ENCODE measurements at regions not wholly inside any gene's neighbourhood (a gene's known extent, or its start where the extent isn't known, plus 50 kb on each side); places are given as distances from the start of the nearest gene placed in this dataset.

- Histone ChIP-seq H3K27ac (ENCODE audit: low read length in 2 of 2) (no peak overlapping the region), H3K36me3 (replicated peaks in 1 of 2; ENCODE audit: control extremely low read depth in 1 of 2, control insufficient read depth in 1 of 2, extremely low read depth in 1 of 2, insufficient read depth in 2 of 2, low read length in 1 of 2) (no peaks in the 10 kb centered on the region), H3K9me3 (ENCODE audit: control extremely low read depth in 1 of 3, control insufficient read depth in 2 of 3, insufficient read depth in 1 of 3, low read length in 2 of 3) (no peaks in the 10 kb centered on the region), H3K4me2 (replicated peaks; ENCODE audit: low read depth, low read length, poor library complexity, severe bottlenecking) (no peak overlapping the region), H3K9ac (ENCODE audit: low read length) (no peak overlapping the region), H3K4me1 (ENCODE audit: control insufficient read depth in 2 of 2, insufficient read depth in 2 of 2, low read length in 2 of 2) (no peaks in the 10 kb centered on the region), H3K79me2 (ENCODE audit: control insufficient read depth, insufficient read depth, low read length) (no peaks in the 10 kb centered on the region), H3K27me3 (replicated peaks in 1 of 4; ENCODE audit: control extremely low read depth in 1 of 4, control insufficient read depth in 3 of 4, insufficient read depth in 4 of 4, low read length in 3 of 4) (no peaks in the 10 kb centered on the region), H4K20me1 (ENCODE audit: control insufficient read depth, insufficient read depth, low read length, poor library complexity, severe bottlenecking) (no peaks in the 10 kb centered on the region), H3K4me3 (ENCODE audit: control extremely low read depth in 1 of 5, extremely low read depth in 1 of 5, insufficient read depth in 1 of 5, low read depth in 2 of 5, low read length in 4 of 5) (no peak overlapping the region), H2AFZ (ENCODE audit: insufficient read depth, low read depth, low read length, poor library complexity, severe bottlenecking) (no peak overlapping the region)
- TF ChIP-seq CTCF (IDR thresholded peaks at IDR 0.05): no peak
- TF ChIP-seq EZH2 (IDR thresholded peaks at IDR 0.05; ENCODE audit: borderline replicate concordance, insufficient read depth, low read depth, low read length, poor library complexity, severe bottlenecking): no peak
- Mint-ChIP-seq H3K9me3 (ENCODE audit: insufficient read depth) (no peaks in the 10 kb centered on the region), H3K27me3 (no peaks in the 10 kb centered on the region), H3K4me1 (no peaks in the 10 kb centered on the region), H3K4me3 (no peak overlapping the region), H3K27ac (no peak overlapping the region)
- DNase-seq (no peak), ATAC-seq (ENCODE audit: low read depth) (no peak)
- POLR2A ChIA-PET: no interaction called here
- intact Hi-C loops (cut with micrococcal nuclease): no loop called here
- CTCF ChIA-PET: no interaction called here
- WGBS (ENCODE audit: insufficient coverage): no CpG with 5 or more reads among the region's 1 CpG
Measured at GRCh38 chr13:82747958-82748357, 1134.3 kb downstream of the SLITRK1 start.

- ChIA-PET CTCF (no interaction called here), POLR2A (no interaction called here)
- Histone ChIP-seq H3K79me2 (ENCODE audit: control insufficient read depth, insufficient read depth, low read length) (no peaks in the 10 kb centered on the region), H3K27ac (ENCODE audit: low read length in 2 of 2) (no peak overlapping the region), H3K4me3 (ENCODE audit: control extremely low read depth in 1 of 5, extremely low read depth in 1 of 5, insufficient read depth in 1 of 5, low read depth in 2 of 5, low read length in 4 of 5) (no peak overlapping the region), H3K36me3 (replicated peaks in 1 of 2; ENCODE audit: control extremely low read depth in 1 of 2, control insufficient read depth in 1 of 2, extremely low read depth in 1 of 2, insufficient read depth in 2 of 2, low read length in 1 of 2) (no peaks in the 10 kb centered on the region), H3K4me1 (ENCODE audit: control insufficient read depth in 2 of 2, insufficient read depth in 2 of 2, low read length in 2 of 2) (no peaks in the 10 kb centered on the region), H3K4me2 (replicated peaks; ENCODE audit: low read depth, low read length, poor library complexity, severe bottlenecking) (no peak overlapping the region), H3K9ac (ENCODE audit: low read length) (no peak overlapping the region), H4K20me1 (ENCODE audit: control insufficient read depth, insufficient read depth, low read length, poor library complexity, severe bottlenecking) (no peaks in the 10 kb centered on the region), H2AFZ (ENCODE audit: insufficient read depth, low read depth, low read length, poor library complexity, severe bottlenecking) (no peak overlapping the region), H3K27me3 (replicated peaks in 1 of 4; ENCODE audit: control extremely low read depth in 1 of 4, control insufficient read depth in 3 of 4, insufficient read depth in 4 of 4, low read length in 3 of 4) (no peaks in the 10 kb centered on the region), H3K9me3 (ENCODE audit: control extremely low read depth in 1 of 3, control insufficient read depth in 2 of 3, insufficient read depth in 1 of 3, low read length in 2 of 3) (no peaks in the 10 kb centered on the region)
- Mint-ChIP-seq H3K9me3 (ENCODE audit: insufficient read depth) (no peaks in the 10 kb centered on the region), H3K27ac (no peak overlapping the region), H3K27me3 (no peaks in the 10 kb centered on the region), H3K4me3 (no peak overlapping the region), H3K4me1 (no peaks in the 10 kb centered on the region)
- TF ChIP-seq EZH2 (IDR thresholded peaks at IDR 0.05; ENCODE audit: borderline replicate concordance, insufficient read depth, low read depth, low read length, poor library complexity, severe bottlenecking) (no peak), CTCF (IDR thresholded peaks at IDR 0.05) (no peak)
- no CpG with 5 or more reads among the region's 1 CpG for WGBS (ENCODE audit: insufficient coverage)
- intact Hi-C loops (cut with micrococcal nuclease): no loop called here
- DNase-seq (no peak), ATAC-seq (ENCODE audit: low read depth) (no peak)
Measured at GRCh38 chr13:82747291-82747690, 1135.0 kb downstream of the SLITRK1 start.
